ENCODE measurements at regions not wholly inside any gene's neighbourhood (a gene's known extent, or its start where the extent isn't known, plus 50 kb on each side); places are given as distances from the start of the nearest gene placed in this dataset.

DNA sequence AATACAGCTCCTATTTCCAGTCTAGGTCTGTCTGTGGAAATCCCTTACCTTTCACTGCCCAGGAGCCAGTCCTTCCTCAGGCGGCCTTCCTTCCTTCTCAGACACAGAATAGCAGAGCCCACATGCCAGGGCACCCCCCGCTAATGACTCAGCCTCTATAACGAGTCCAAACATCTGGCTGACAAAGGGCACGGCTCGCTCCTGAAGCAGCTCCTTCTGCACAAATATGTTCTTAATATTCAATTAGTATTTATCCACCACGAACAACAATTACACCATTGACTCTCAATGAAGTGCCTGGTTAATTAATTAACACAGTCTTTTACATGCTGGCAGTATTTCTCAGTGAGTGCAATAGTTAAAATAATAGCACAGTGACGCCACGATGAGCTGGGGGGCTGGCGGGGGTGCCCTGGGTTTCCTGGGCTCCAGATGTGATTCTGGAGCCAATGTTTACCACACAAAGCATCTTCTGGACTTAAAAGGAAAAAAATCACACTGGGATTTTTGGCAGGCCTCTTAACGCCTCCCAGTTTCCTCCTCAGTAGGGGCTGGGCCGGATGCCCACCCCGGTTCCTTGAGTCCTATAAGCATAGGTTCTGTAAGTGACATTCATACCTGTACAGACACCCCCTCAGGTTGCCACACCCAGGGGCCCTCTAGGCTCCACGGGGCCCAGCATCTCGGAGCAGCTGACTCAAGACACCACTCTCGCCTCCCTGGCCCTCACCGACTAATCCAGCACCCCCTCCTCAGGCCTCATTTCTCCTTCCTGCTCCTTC is 158.6 kb upstream of the MLN start:
- TF ChIP-seq POLR2A (IDR thresholded peaks at IDR 0.05; ENCODE audit: low read depth, low read length) (no peak), JUNB (IDR thresholded peaks at IDR 0.05) (no peak)
